Liver (tissue), 8 donors: ENCODE measurements at regions not wholly inside any gene's neighbourhood (a gene's known extent, or its start where the extent isn't known, plus 50 kb on each side); places are given as distances from the start of the nearest gene placed in this dataset.

Source experiments
- DNase-seq: peaks from one replicate; pipeline ENCODE4 v3.0.0-alpha.2; 2017; ENCODE audit warnings: low spot score
- H3K27ac ChIP-seq, 2 donors: one replicate each; pipeline ENCODE4 v1.7.0; 2013; ENCODE audit warnings: inconsistent platforms in 2 of 2, low read length in 2 of 2, control low read depth in 1 of 2, low read depth in 1 of 2, mild to moderate bottlenecking in 1 of 2
- H3K27me3 ChIP-seq, 4 donors: one replicate each; pipeline versions ENCODE4 v1.6.1 to v1.7.0; 2013; ENCODE audit warnings: low read length in 3 of 4, inconsistent platforms in 1 of 4, mild to moderate bottlenecking in 1 of 4, moderate library complexity in 1 of 4; ENCODE audit not compliant: control insufficient read depth in 4 of 4, insufficient read depth in 4 of 4
- H3K36me3 ChIP-seq, 4 donors: one replicate each; pipeline versions ENCODE4 v1.6.1 to v1.7.0; 2013; ENCODE audit warnings: low read length in 3 of 4, mild to moderate bottlenecking in 3 of 4, low read depth in 1 of 4, moderate library complexity in 1 of 4; ENCODE audit not compliant: control insufficient read depth in 4 of 4, insufficient read depth in 3 of 4
- H3K4me1 ChIP-seq, 4 donors: one replicate each; pipeline versions ENCODE4 v1.6.1 to v1.7.0; 2013; ENCODE audit warnings: low read length in 3 of 4, mild to moderate bottlenecking in 3 of 4, moderate library complexity in 1 of 4; ENCODE audit not compliant: control insufficient read depth in 4 of 4, insufficient read depth in 4 of 4
- H3K4me3 ChIP-seq, 3 donors: one replicate each; pipeline versions ENCODE4 v1.6.1 to v1.7.0; 2013; ENCODE audit warnings: low read length in 3 of 3, control low read depth in 1 of 3, low read depth in 1 of 3, mild to moderate bottlenecking in 1 of 3
- H3K9ac ChIP-seq, 2 donors: one replicate each; pipeline ENCODE4 v1.7.0; 2013; ENCODE audit warnings: low read length in 2 of 2, mild to moderate bottlenecking in 2 of 2, moderate library complexity in 2 of 2, control low read depth in 1 of 2, low read depth in 1 of 2
- H3K9me3 ChIP-seq, 4 donors: one replicate each; pipeline versions ENCODE4 v1.6.1 to v1.7.0; 2013; ENCODE audit warnings: low read length in 3 of 4; ENCODE audit not compliant: control insufficient read depth in 4 of 4
- ATF3 ChIP-seq: IDR thresholded peaks from 2 replicates; pipeline ENCODE4 v1.6.1; 2016; ENCODE audit warnings: antibody characterized with exemption
- CTCF ChIP-seq: fragments of 150-350 bp; IDR thresholded peaks from 2 replicates; pipeline ENCODE4 v1.5.1; 2017; ENCODE audit warnings: improper control_type of control experiment, low read depth, low read length; ENCODE audit not compliant: missing input control
- EGR1 ChIP-seq, 2 donors: IDR thresholded peaks; 2 replicates each; pipeline ENCODE4 v1.6.1; 2016 to 2018; ENCODE audit warnings: antibody characterized with exemption in 2 of 2, low read depth in 2 of 2
- FOXA1 ChIP-seq: IDR thresholded peaks from 2 replicates; pipeline ENCODE4 v1.6.1; 2016; ENCODE audit warnings: antibody characterized with exemption
- FOXA2 ChIP-seq: IDR thresholded peaks from 2 replicates; pipeline ENCODE4 v1.6.1; 2016; ENCODE audit warnings: antibody characterized with exemption
- GABPA ChIP-seq, 2 donors: IDR thresholded peaks in 1 of 2; conservative IDR thresholded peaks in 1 of 2; 2 replicates each; pipeline ENCODE4 v1.6.1; 2016; ENCODE audit warnings: antibody characterized with exemption in 2 of 2, mild to moderate bottlenecking in 1 of 2, moderate library complexity in 1 of 2
- HNF4A ChIP-seq, 2 donors: conservative IDR thresholded peaks; 2 replicates each; pipeline ENCODE4 v1.6.1; 2016; ENCODE audit warnings: antibody characterized with exemption in 2 of 2, mild to moderate bottlenecking in 2 of 2
- MAX ChIP-seq: IDR thresholded peaks from 2 replicates; pipeline ENCODE4 v1.6.1; 2016; ENCODE audit warnings: antibody characterized with exemption
- RAD21 ChIP-seq, 2 donors: IDR thresholded peaks; 2 replicates each; pipeline ENCODE4 v1.6.1; 2016; ENCODE audit warnings: antibody characterized with exemption in 2 of 2, mild to moderate bottlenecking in 2 of 2
- REST ChIP-seq: IDR thresholded peaks from 2 replicates; pipeline ENCODE4 v1.6.1; 2016; ENCODE audit warnings: antibody characterized with exemption, mild to moderate bottlenecking
- RXRA ChIP-seq, 2 donors: IDR thresholded peaks; 2 replicates each; pipeline ENCODE4 v1.6.1; 2017 to 2018; ENCODE audit warnings: antibody characterized with exemption in 2 of 2, mild to moderate bottlenecking in 1 of 2
- SP1 ChIP-seq: IDR thresholded peaks from 2 replicates; pipeline ENCODE4 v1.6.1; 2018; ENCODE audit warnings: antibody characterized with exemption, mild to moderate bottlenecking
- TAF1 ChIP-seq: conservative IDR thresholded peaks from 2 replicates; pipeline ENCODE4 v1.6.1; 2016; ENCODE audit warnings: antibody characterized with exemption, mild to moderate bottlenecking
- YY1 ChIP-seq: IDR thresholded peaks from 2 replicates; pipeline ENCODE4 v1.6.1; 2016; ENCODE audit warnings: antibody characterized with exemption, mild to moderate bottlenecking
- ZBTB33 ChIP-seq: IDR thresholded peaks from 2 replicates; pipeline ENCODE4 v1.6.1; 2016; ENCODE audit warnings: antibody characterized with exemption
- WGBS: extraction: QIAGEN DNeasy Blood & Tissue Kit; methylation state at CpG from one replicate; pipeline ENCODE4 v1.1.7; 2013; 5-methylcytosine and 5-hydroxymethylcytosine counted together
- donor health status: healthy.
- donor health status: healthy.
- donor health status: healthy.
- donor health status: healthy.
- donor health status: healthy.

- H3K9ac ChIP-seq: no peak overlapping the region
- 11% methylated on average over 1 of the region's 1 CpG for WGBS
- DNase-seq: no peak
Measured at GRCh38 chr1:72366466-72366865, 84.1 kb upstream of the NEGR1 start.

More at GRCh38 chr1:72366466-72366865, 84.1 kb upstream of the NEGR1 start:
- no peaks in the 10 kb centered on the region for H3K27me3 ChIP-seq
- no peak overlapping the region for H3K27ac ChIP-seq
- H3K36me3 ChIP-seq: no peaks in the 10 kb centered on the region
- no peak overlapping the region for H3K4me3 ChIP-seq
- peaks cover 0 to 6% (median 4%) of the 10 kb centered on the region in 4 donors for H3K4me1 ChIP-seq
- H3K9me3 ChIP-seq: no peaks in the 10 kb centered on the region
- TF ChIP-seq FOXA1: no peak
- peak; percentile 79 for TF ChIP-seq ATF3
- peak; percentile 52 for TF ChIP-seq YY1
- TF ChIP-seq TAF1: no peak
- TF ChIP-seq ZBTB33: no peak
- peak in 1 of 2 donors; percentile 35 for TF ChIP-seq GABPA (IDR thresholded peaks at IDR 0.05 in 1 of 2, conservative IDR thresholded peaks at IDR 0.05 in 1 of 2)
- TF ChIP-seq EGR1 (IDR thresholded peaks at IDR 0.05; ENCODE audit: low read depth in 2 of 2): no peak
- peak in 1 of 2 donors; percentile 27 for TF ChIP-seq RAD21 (IDR thresholded peaks at IDR 0.05)
- no peak for TF ChIP-seq FOXA2
- TF ChIP-seq HNF4A (conservative IDR thresholded peaks at IDR 0.05): peak; percentile 44 to 65
- TF ChIP-seq RXRA (IDR thresholded peaks at IDR 0.05): peak; percentile 18 to 55
- no peak for TF ChIP-seq CTCF
- TF ChIP-seq SP1: peak; percentile 45
- peak; percentile 53 for TF ChIP-seq MAX
- TF ChIP-seq REST: no peak
